ENCODE measurements at regions not wholly inside any gene's neighbourhood (a gene's known extent, or its start where the extent isn't known, plus 50 kb on each side); places are given as distances from the start of the nearest gene placed in this dataset.

DNA sequence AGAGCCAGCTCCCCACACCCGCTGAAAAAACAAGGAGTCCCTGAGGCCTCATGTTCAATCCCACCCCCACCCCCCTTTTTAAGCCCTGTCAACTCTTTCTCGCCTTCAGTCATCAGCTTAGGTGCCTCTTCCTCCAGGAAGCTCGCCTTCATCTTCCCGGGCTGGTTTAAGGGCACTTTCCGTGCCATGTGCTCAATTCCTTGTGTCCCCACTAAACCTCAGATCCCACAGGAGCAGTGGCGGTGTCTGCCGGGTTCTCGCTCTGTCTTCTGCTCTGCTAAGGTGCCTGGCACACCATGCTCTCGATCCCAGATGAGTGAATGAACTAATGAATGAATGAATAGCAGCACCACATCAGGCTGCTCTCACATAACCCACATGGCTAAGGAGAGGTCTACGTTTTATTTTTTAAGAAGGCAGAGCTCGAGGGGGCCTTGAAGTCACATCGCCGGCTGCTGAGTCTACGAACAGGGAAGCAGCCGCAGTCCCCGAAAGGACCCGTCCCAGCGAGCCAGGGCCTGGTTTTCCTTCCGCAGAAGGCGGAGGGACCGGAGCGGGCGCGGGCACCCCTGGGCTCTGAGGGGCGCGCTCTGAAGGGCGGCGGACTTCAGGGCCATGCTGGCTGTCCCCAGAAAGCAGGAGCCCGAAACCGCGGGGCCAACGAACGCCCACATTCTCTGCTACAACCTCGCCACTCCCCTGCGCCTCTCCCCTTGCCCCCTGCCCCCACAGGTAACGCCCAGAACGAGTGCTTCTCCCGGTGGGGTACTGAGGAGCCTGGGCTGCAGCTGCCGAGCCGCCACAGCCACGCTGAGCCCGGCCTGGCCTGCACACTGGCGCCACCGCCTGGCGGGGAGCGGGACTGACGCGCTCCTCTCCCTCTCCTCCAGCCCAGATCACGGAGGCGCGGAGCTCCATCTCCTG, 73.4 kb upstream of the KCNMA1 start:
- DNase-seq (ENCODE audit: low read depth): peak; percentile 39

DNA sequence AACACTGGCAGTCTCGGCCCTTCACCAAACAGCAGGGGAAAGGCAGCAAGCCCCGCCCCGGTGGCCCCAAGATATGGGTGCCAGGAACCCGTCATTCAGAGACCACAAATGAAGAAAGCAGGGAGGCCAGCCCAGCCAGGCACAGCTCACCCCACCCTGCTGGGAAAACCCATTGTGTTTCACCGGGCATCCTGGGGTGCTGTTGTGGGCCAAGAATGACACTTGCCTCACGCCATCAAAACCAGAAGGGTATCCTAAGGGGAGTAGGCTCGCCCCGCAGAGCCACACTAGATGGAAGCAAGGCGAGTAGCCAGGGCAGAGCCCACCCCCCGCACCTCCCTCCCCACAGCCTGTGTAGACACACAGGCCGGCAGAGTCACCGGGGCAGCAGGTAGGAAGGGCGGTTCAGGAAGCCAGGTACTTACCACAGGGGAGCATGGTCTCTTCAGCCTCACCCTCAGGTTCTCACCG, 72.5 kb upstream of the KCNMA1 start:
- no peak for DNase-seq (ENCODE audit: low read depth)

DNA sequence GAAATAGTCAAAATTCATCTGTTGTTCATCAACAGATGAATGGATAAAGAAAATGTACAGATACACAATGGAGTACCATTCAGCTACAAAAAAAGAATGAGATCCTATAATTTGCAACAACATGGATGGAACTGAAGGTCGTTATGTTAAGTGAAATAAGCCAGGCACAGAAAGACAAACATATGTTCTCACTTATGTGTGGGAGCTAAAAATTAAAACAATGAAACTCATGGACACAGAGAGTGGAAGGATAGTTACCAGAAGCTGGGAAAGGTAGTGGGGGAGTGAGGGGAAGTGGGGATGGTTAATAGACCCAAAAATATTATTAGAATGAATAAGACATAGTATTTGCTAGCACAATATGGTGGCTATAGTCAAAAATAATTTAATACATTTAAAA, 70.0 kb upstream of the KCNMA1 start:
- DNase-seq (ENCODE audit: low read depth): no peak

DNA sequence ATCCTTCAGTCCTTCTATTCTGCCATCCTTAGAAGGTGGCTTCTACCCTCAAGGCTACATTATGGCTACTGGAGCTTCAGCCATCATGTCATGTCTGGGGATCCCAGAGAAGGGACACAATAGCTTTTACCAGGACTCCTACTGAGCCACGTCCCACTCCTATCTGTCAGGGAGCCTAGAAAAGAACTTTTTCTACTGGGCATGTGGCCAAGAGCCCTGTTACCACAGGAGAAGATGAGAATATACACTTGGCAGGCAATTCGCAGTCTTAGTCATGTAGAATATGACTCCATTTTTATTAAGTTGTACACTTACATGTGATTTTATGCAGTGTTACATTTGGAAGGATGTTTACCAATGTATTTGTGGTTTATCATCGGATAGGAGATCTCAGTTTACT, 64.6 kb upstream of the KCNMA1 start:
- DNase-seq (ENCODE audit: low read depth): no peak

DNA sequence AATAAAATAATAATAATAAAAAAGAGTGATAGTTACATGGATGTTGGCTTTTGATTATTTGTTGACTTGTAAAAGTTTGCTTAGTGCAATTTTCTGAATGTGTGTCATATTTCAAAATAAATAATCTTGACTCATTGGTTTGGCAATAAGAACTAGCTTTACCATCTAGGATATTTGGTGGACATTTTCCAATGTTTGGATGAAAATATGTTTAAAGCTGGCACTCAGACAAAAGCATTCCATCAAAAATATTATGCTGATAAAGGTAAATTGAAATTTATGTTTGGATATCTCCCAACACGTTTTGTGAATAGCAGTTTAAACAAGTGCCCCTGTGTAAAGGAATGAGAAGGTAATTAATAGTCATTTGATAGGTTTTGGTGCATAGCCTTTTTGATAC, 62.5 kb upstream of the KCNMA1 start:
- DNase-seq (ENCODE audit: low read depth): no peak

DNA sequence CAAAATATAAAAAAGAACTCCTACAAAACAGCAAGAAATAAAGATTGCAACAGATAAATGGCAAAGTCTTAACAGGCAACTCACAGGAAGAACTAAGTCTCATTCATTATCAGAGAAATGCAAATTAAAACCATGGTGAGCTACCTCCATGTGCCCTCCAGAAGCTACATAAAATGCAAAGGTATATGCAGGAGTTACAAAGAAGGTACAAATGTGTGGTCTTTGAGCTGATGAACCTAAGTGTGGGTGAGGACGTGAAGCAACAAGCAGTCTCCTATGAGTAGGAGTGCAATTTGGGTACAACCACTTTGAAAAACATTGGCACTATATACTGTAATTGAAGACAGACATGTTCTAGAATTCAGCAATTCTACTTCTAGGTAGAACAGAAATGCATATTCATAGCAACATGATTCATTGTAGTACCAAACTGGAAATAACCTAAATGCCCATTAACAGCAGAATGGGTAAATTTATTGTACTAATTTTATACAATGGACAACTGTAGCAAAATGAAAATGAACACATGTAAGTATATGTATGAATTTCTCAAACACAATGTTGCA, 61.6 kb upstream of the KCNMA1 start:
- DNase-seq (ENCODE audit: low read depth): no peak

DNA sequence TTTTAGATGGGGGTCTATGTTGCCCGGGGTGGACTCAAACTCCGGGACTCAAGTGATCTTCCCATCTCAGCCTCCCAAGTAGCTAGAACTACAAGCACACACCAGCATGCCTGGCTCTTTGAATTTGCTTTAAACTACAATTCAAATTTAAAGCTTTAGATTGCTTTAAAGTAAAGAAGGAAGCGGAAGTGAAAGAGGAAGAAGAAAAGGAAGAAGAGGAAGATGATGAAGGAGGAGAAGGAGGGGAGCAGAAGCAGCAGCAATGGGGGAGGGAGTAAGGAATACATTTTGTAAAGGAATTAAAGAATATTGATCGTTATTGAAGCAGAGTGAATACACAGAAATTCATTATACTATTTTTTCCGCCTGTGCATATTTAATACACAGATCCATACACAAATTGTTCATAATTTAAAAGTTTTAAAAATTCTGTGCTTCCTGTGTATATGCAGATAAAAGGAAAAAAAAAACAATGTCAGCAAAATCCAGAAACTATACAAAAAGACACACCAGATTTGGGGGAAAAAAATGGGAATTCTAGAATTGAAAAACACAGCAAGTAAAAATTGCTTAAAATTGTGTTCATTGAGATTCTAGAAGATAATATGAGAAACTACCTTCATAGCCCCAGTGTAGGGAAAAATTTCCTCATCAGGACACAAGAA, 60.8 kb upstream of the KCNMA1 start:
- DNase-seq (ENCODE audit: low read depth): no peak

DNA sequence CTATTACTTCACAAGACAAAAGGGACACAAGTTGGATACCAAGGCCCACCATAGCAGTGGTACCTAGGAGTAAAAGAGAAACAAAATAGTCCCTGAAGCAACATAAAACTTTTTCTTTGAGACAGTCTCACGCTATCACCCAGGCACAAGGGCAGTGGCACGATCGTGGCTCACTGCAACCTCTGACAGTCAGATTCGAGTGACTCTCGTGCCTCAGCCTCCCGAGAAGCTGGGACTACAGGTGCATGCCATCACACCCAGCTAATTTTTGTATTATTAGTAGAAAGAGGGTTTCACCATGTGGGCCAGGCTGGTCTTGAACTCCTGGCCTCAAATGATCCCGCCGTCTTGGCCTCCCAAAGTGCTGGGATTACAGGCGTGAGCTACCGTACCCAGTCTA, 59.0 kb upstream of the KCNMA1 start:
- DNase-seq (ENCODE audit: low read depth): no peak

DNA sequence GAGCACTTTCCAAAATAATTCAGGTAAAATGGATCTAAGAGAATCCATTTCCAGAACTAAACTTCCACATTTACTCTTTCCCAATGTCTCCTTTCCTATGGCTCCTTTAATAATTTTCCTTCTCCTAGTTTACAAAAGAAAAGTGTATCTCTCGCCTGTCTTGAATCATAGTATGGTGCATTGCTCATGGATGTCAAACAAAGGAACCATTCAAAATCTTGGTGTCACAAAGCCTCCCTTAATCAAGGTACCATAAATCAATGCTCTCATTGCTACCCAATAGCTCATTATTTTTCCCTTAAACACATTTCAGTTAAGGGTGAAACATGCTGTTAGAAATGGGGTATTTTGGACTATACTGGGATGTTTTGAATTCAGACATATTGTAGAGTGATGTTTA, 57.6 kb upstream of the KCNMA1 start:
- no peak for DNase-seq (ENCODE audit: low read depth)

DNA sequence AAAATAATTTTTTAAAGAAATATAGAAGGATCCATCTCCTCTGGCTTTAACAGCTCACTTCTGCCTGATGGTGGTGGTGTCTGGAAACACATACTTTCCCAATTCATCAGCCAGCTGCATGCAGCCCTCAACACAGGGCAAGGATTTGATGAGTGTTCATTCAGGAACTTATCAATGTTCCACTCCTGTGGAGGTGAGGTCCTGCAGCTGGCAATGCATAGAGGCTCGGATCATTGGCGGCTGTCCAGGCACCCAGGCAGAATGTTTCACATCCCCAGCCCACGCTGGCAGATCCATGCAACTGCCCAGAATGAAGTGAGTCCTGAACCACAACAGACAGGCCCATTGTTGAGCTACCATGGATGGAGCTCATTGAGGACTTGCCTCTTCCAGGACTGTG, 55.2 kb upstream of the KCNMA1 start:
- no peak for DNase-seq (ENCODE audit: low read depth)

DNA sequence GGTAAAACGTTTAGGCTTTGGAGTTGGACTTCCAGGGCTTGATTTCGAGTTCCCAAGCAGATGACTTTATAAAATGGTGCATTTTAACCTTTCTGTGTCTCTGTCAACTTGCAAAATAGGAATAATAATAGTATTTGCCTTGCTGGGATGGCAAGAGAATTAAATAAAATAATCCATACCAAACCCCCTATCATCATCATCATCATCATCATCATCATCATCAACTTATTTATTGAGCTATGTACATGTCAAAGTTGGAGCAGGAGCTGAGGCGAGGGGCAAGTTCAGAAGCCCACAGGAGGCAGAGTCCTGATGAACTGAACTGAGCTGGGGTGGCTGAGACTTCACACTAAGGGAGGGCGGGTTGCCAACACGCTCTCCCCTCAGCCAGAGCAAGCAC, 51.7 kb upstream of the KCNMA1 start:
- DNase-seq (ENCODE audit: low read depth): no peak

DNA sequence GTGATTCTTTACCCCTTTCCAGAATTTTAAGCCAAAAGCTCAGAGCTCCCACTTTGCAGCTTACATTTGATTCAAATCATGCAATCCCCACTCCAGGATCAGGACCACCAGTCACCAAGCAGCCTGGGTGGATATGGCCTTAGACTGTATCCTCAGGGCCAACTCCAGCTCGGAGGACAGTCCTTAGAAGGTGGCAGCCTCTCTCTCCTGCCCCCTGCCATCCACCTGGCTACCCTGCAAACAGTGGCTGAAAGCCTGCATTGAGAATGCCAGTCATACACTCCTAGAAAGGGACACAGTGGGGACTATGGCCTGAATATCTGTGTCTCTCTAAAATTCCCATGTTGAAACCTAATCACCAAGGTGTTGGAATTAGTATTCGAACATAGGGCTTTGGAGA, 50.0 kb upstream of the KCNMA1 start:
- no peak for DNase-seq (ENCODE audit: low read depth)
